HS-27A (cell line): ENCODE measurements at regions not wholly inside any gene's neighbourhood (a gene's known extent, or its start where the extent isn't known, plus 50 kb on each side); places are given as distances from the start of the nearest gene placed in this dataset.

ENCODE experiments used
- DNase-seq: peaks from one replicate; pipeline ENCODE4 v3.0.0-alpha.2; 2012; ENCODE audit warnings: low read depth, missing footprints

- DNase-seq: no peak
These were observed 264.8 kb downstream of the INSC start for GRCh38 chr11:15379483-15379882.

GRCh38 chr11:15390857-15391256 is 276.1 kb downstream of the INSC start:
- no peak for DNase-seq

- DNase-seq: no peak
These were observed 282.1 kb downstream of the INSC start for GRCh38 chr11:15396778-15397177.

- no peak for DNase-seq
These were observed 292.2 kb downstream of the INSC start for GRCh38 chr11:15406851-15407351.

- DNase-seq: no peak
These were observed 297.3 kb downstream of the INSC start for GRCh38 chr11:15412054-15412453.

GRCh38 chr11:15418921-15419320 is 304.2 kb downstream of the INSC start:
- no peak for DNase-seq

- no peak for DNase-seq
These were observed 305.0 kb downstream of the INSC start for GRCh38 chr11:15419696-15420095.

GRCh38 chr11:15430381-15430780 is 315.7 kb downstream of the INSC start:
- DNase-seq: no peak

GRCh38 chr11:15434529-15434928 is 319.8 kb downstream of the INSC start:
- DNase-seq: no peak

- DNase-seq: no peak
These were observed 331.6 kb downstream of the INSC start for GRCh38 chr11:15446315-15446714.

- no peak for DNase-seq
These were observed 332.2 kb downstream of the INSC start for GRCh38 chr11:15446929-15447328.

- no peak for DNase-seq
These were observed 337.0 kb downstream of the INSC start for GRCh38 chr11:15451713-15452112.

GRCh38 chr11:15453211-15453765 is 338.6 kb downstream of the INSC start:
- no peak for DNase-seq

GRCh38 chr11:15468466-15468865 is 353.7 kb downstream of the INSC start:
- DNase-seq: no peak

- no peak for DNase-seq
These were observed 356.5 kb downstream of the INSC start for GRCh38 chr11:15471048-15471894.

GRCh38 chr11:15471895-15472799 is 357.4 kb downstream of the INSC start:
- DNase-seq: no peak

- no peak for DNase-seq
These were observed 359.5 kb downstream of the INSC start for GRCh38 chr11:15473954-15474837.

- DNase-seq: no peak
These were observed 361.7 kb downstream of the INSC start for GRCh38 chr11:15476371-15476917.

GRCh38 chr11:15481871-15482270 is 367.1 kb downstream of the INSC start:
- no peak for DNase-seq

- no peak for DNase-seq
These were observed 368.5 kb downstream of the INSC start for GRCh38 chr11:15483205-15483604.

- DNase-seq: no peak
These were observed 369.7 kb downstream of the INSC start for GRCh38 chr11:15484398-15484797.
